ENCODE measurements at regions not wholly inside any gene's neighbourhood (a gene's known extent, or its start where the extent isn't known, plus 50 kb on each side); places are given as distances from the start of the nearest gene placed in this dataset.

GRCh38 chr6:155974811-155975323 lies 519.2 kb upstream of the NOX3 start:
- H2AFZ ChIP-seq (replicated peaks; ENCODE audit: low read length, poor library complexity) = no peak overlapping the region
- no peaks in the 10 kb centered on the region for H3K9me1 ChIP-seq (ENCODE audit: insufficient read depth, low read length)
- intact Hi-C loops (cut with micrococcal nuclease) (loop anchor here (2.0 kb wide), 1 partner anchor 60 kb away; no protein-coding TSS in a partner anchor), dilution Hi-C loops (cut with HindIII; ENCODE audit: low sequenced_read_pairs, unreplicated experiment) (no loop called here), in situ Hi-C loops (cut with MboI; ENCODE audit: low sequenced_read_pairs) (no loop called here)
- H4K91ac ChIP-seq (ENCODE audit: insufficient read depth, low read depth, low read length) = no peak overlapping the region
- ChIA-PET CTCF (no interaction called here), POLR2A (ENCODE audit: unreplicated experiment) (no interaction called here)
- H2BK120ac ChIP-seq (ENCODE audit: low read depth, low read length) = no peak overlapping the region
- H3K4me3 ChIP-seq (ENCODE audit: insufficient read depth, low read depth, low read length) = no peak overlapping the region
- H4K8ac ChIP-seq (ENCODE audit: low read depth in 2 of 2, low read length in 2 of 2) = no peak overlapping the region
- no peak overlapping the region for H3K14ac ChIP-seq (replicated peaks; ENCODE audit: low read depth, low read length)
- no peak overlapping the region for H3K4ac ChIP-seq (ENCODE audit: low read depth, low read length)
- H3K9ac ChIP-seq (ENCODE audit: low read depth, low read length) = no peak overlapping the region
- H4K20me1 ChIP-seq (ENCODE audit: insufficient read depth, low read length) = no peaks in the 10 kb centered on the region
- no peak overlapping the region for H4K5ac ChIP-seq (ENCODE audit: low read depth, low read length)
- H3K27ac ChIP-seq (ENCODE audit: insufficient read depth, low read length) = no peak overlapping the region
- no peak overlapping the region for H2BK5ac ChIP-seq (ENCODE audit: low read depth, low read length, poor library complexity, severe bottlenecking)
- no peak overlapping the region for H2AK9ac ChIP-seq (replicated peaks; ENCODE audit: low read depth, low read length, poor library complexity)
- no peak overlapping the region for H3K4me2 ChIP-seq (ENCODE audit: low read depth, low read length)
- H3K18ac ChIP-seq (ENCODE audit: low read depth, low read length) = no peak overlapping the region
- no peaks in the 10 kb centered on the region for H3K27me3 ChIP-seq (ENCODE audit: control insufficient read depth, insufficient read depth, low read length)
- H3K23ac ChIP-seq (ENCODE audit: low read depth, low read length) = no peak overlapping the region
- H2AK5ac ChIP-seq (ENCODE audit: low read depth, low read length) = no peak overlapping the region
- WGBS, 2 experiments (ENCODE audit: extremely low coverage in 2 of 2, insufficient read length in 1 of 2) = 81% methylated on average over 3 of the region's 9 CpGs; no CpG with 5 or more reads in 1 of the 2 experiments
- H3K36me3 ChIP-seq (ENCODE audit: control insufficient read depth, insufficient read depth, low read length) = no peaks in the 10 kb centered on the region
- no peaks in the 10 kb centered on the region for H3K4me1 ChIP-seq (ENCODE audit: control insufficient read depth, insufficient read depth, low read length)
- H2BK15ac ChIP-seq (ENCODE audit: low read depth, low read length) = no peak overlapping the region
- DNase-seq (no peak), ATAC-seq (ENCODE audit: low read depth) (no peak)
- H3K56ac ChIP-seq (ENCODE audit: extremely low read depth, insufficient read depth, low read length) = no peak overlapping the region
- H3K9me3 ChIP-seq (ENCODE audit: control insufficient read depth, insufficient read depth, low read length) = no peaks in the 10 kb centered on the region
- TF ChIP-seq MAFK (IDR thresholded peaks at IDR 0.05; ENCODE audit: low read depth, low read length) (no peak), CTCF (conservative IDR thresholded peaks at IDR 0.05; ENCODE audit: low read depth, low read length) (no peak), BHLHE40 (IDR thresholded peaks at IDR 0.05; ENCODE audit: low read depth, low read length) (no peak), POLR2A (IDR thresholded peaks at IDR 0.05; ENCODE audit: low read depth, low read length) (no peak), USF2 (IDR thresholded peaks at IDR 0.05; ENCODE audit: low read depth, low read length) (no peak), CEBPB (IDR thresholded peaks at IDR 0.05; ENCODE audit: low read depth, low read length) (no peak), NFE2L2 (IDR thresholded peaks at IDR 0.05; ENCODE audit: low read depth, low read length) (no peak)
- TF ChIP-seq, protein P1, sequence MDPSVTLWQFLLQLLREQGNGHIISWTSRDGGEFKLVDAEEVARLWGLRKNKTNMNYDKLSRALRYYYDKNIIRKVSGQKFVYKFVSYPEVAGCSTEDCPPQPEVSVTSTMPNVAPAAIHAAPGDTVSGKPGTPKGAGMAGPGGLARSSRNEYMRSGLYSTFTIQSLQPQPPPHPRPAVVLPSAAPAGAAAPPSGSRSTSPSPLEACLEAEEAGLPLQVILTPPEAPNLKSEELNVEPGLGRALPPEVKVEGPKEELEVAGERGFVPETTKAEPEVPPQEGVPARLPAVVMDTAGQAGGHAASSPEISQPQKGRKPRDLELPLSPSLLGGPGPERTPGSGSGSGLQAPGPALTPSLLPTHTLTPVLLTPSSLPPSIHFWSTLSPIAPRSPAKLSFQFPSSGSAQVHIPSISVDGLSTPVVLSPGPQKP (IDR thresholded peaks at IDR 0.05; ENCODE audit: borderline replicate concordance, low read depth, low read length) = no peak
- no peak overlapping the region for H2BK20ac ChIP-seq (ENCODE audit: low read depth, low read length)
- no peaks in the 10 kb centered on the region for H3K79me1 ChIP-seq (ENCODE audit: low read depth in 1 of 2, low read length in 2 of 2)
- BruUV-seq (replicated peaks) = no TSS peak
